ENCODE measurements at regions not wholly inside any gene's neighbourhood (a gene's known extent, or its start where the extent isn't known, plus 50 kb on each side); places are given as distances from the start of the nearest gene placed in this dataset.

GRCh38 chr14:95425369-95426115, 90.9 kb downstream of the SYNE3 start:
- H3K4me1 ChIP-seq (ENCODE audit: insufficient read depth, low read length), result no peaks in the 10 kb centered on the region
- H3K27ac ChIP-seq (ENCODE audit: low read depth, low read length), result no peak overlapping the region
- H3K27me3 ChIP-seq (ENCODE audit: control insufficient read depth in 1 of 2, insufficient read depth in 2 of 2, low read length in 2 of 2), result no peaks in the 10 kb centered on the region
- H3K4me3 ChIP-seq (ENCODE audit: low read depth in 1 of 2, low read length in 2 of 2), result no peak overlapping the region
- no peak overlapping the region for H3K9ac ChIP-seq (ENCODE audit: low read length)
- no peaks in the 10 kb centered on the region for H3K9me3 ChIP-seq (ENCODE audit: low read length)
- no peaks in the 10 kb centered on the region for H3K36me3 ChIP-seq (ENCODE audit: insufficient read depth, low read length)

- Histone ChIP-seq H3K9me3 (ENCODE audit: low read length) (no peaks in the 10 kb centered on the region), H3K4me1 (ENCODE audit: insufficient read depth, low read length) (no peaks in the 10 kb centered on the region), H3K36me3 (ENCODE audit: insufficient read depth, low read length) (peaks cover 10% of the 10 kb centered on the region), H3K27ac (ENCODE audit: low read depth, low read length) (no peak overlapping the region), H3K9ac (ENCODE audit: low read length) (no peak overlapping the region), H3K27me3 (ENCODE audit: control insufficient read depth in 1 of 2, insufficient read depth in 2 of 2, low read length in 2 of 2) (no peaks in the 10 kb centered on the region), H3K4me3 (ENCODE audit: low read depth in 1 of 2, low read length in 2 of 2) (no peak overlapping the region)
Observed at GRCh38 chr14:95424529-95424928, 91.9 kb downstream of the SYNE3 start.

GRCh38 chr14:95421741-95422140, 94.7 kb downstream of the SYNE3 start:
- H3K4me1 ChIP-seq (ENCODE audit: insufficient read depth, low read length), result no peaks in the 10 kb centered on the region
- peaks cover 14% of the 10 kb centered on the region for H3K36me3 ChIP-seq (ENCODE audit: insufficient read depth, low read length)
- no peaks in the 10 kb centered on the region for H3K9me3 ChIP-seq (ENCODE audit: low read length)
- H3K4me3 ChIP-seq (ENCODE audit: low read depth in 1 of 2, low read length in 2 of 2), result no peak overlapping the region
- no peaks in the 10 kb centered on the region for H3K27me3 ChIP-seq (ENCODE audit: control insufficient read depth in 1 of 2, insufficient read depth in 2 of 2, low read length in 2 of 2)
- no peak overlapping the region for H3K27ac ChIP-seq (ENCODE audit: low read depth, low read length)
- H3K9ac ChIP-seq (ENCODE audit: low read length), result no peak overlapping the region

- Histone ChIP-seq H3K36me3 (ENCODE audit: insufficient read depth, low read length) (peaks cover 22% of the 10 kb centered on the region), H3K9me3 (ENCODE audit: low read length) (no peaks in the 10 kb centered on the region), H3K4me1 (ENCODE audit: insufficient read depth, low read length) (no peaks in the 10 kb centered on the region), H3K27ac (ENCODE audit: low read depth, low read length) (no peak overlapping the region), H3K4me3 (ENCODE audit: low read depth in 1 of 2, low read length in 2 of 2) (no peak overlapping the region), H3K27me3 (ENCODE audit: control insufficient read depth in 1 of 2, insufficient read depth in 2 of 2, low read length in 2 of 2) (no peaks in the 10 kb centered on the region), H3K9ac (ENCODE audit: low read length) (no peak overlapping the region)
Observed at GRCh38 chr14:95420060-95420459, 96.4 kb downstream of the SYNE3 start.

GRCh38 chr14:95419569-95419968, 96.9 kb downstream of the SYNE3 start:
- peaks cover 22% of the 10 kb centered on the region for H3K36me3 ChIP-seq (ENCODE audit: insufficient read depth, low read length)
- H3K27ac ChIP-seq (ENCODE audit: low read depth, low read length), result no peak overlapping the region
- no peaks in the 10 kb centered on the region for H3K9me3 ChIP-seq (ENCODE audit: low read length)
- H3K9ac ChIP-seq (ENCODE audit: low read length), result no peak overlapping the region
- H3K27me3 ChIP-seq (ENCODE audit: control insufficient read depth in 1 of 2, insufficient read depth in 2 of 2, low read length in 2 of 2), result no peaks in the 10 kb centered on the region
- H3K4me3 ChIP-seq (ENCODE audit: low read depth in 1 of 2, low read length in 2 of 2), result no peak overlapping the region
- H3K4me1 ChIP-seq (ENCODE audit: insufficient read depth, low read length), result no peaks in the 10 kb centered on the region

GRCh38 chr14:95418858-95419257, 97.6 kb downstream of the SYNE3 start:
- no peaks in the 10 kb centered on the region for H3K4me1 ChIP-seq (ENCODE audit: insufficient read depth, low read length)
- H3K27me3 ChIP-seq (ENCODE audit: control insufficient read depth in 1 of 2, insufficient read depth in 2 of 2, low read length in 2 of 2), result no peaks in the 10 kb centered on the region
- peaks cover 22% of the 10 kb centered on the region for H3K36me3 ChIP-seq (ENCODE audit: insufficient read depth, low read length)
- H3K4me3 ChIP-seq (ENCODE audit: low read depth in 1 of 2, low read length in 2 of 2), result no peak overlapping the region
- H3K27ac ChIP-seq (ENCODE audit: low read depth, low read length), result no peak overlapping the region
- no peaks in the 10 kb centered on the region for H3K9me3 ChIP-seq (ENCODE audit: low read length)
- no peak overlapping the region for H3K9ac ChIP-seq (ENCODE audit: low read length)

- Histone ChIP-seq H3K9ac (ENCODE audit: low read length) (no peak overlapping the region), H3K9me3 (ENCODE audit: low read length) (no peaks in the 10 kb centered on the region), H3K36me3 (ENCODE audit: insufficient read depth, low read length) (peaks cover 22% of the 10 kb centered on the region), H3K27me3 (ENCODE audit: control insufficient read depth in 1 of 2, insufficient read depth in 2 of 2, low read length in 2 of 2) (no peaks in the 10 kb centered on the region), H3K4me1 (ENCODE audit: insufficient read depth, low read length) (no peaks in the 10 kb centered on the region), H3K27ac (ENCODE audit: low read depth, low read length) (no peak overlapping the region), H3K4me3 (ENCODE audit: low read depth in 1 of 2, low read length in 2 of 2) (no peak overlapping the region)
Observed at GRCh38 chr14:95417492-95417891, 97.8 kb upstream of the CLMN start.

GRCh38 chr14:95415993-95416392, 96.3 kb upstream of the CLMN start:
- peaks cover 22% of the 10 kb centered on the region for H3K36me3 ChIP-seq (ENCODE audit: insufficient read depth, low read length)
- H3K9me3 ChIP-seq (ENCODE audit: low read length), result no peaks in the 10 kb centered on the region
- H3K4me1 ChIP-seq (ENCODE audit: insufficient read depth, low read length), result no peaks in the 10 kb centered on the region
- H3K27ac ChIP-seq (ENCODE audit: low read depth, low read length), result no peak overlapping the region
- H3K9ac ChIP-seq (ENCODE audit: low read length), result no peak overlapping the region
- H3K27me3 ChIP-seq (ENCODE audit: control insufficient read depth in 1 of 2, insufficient read depth in 2 of 2, low read length in 2 of 2), result no peaks in the 10 kb centered on the region
- no peak overlapping the region for H3K4me3 ChIP-seq (ENCODE audit: low read depth in 1 of 2, low read length in 2 of 2)

GRCh38 chr14:95413289-95414215, 93.8 kb upstream of the CLMN start:
- no peaks in the 10 kb centered on the region for H3K27me3 ChIP-seq (ENCODE audit: control insufficient read depth in 1 of 2, insufficient read depth in 2 of 2, low read length in 2 of 2)
- H3K36me3 ChIP-seq (ENCODE audit: insufficient read depth, low read length), result peaks cover 12% of the 10 kb centered on the region
- H3K27ac ChIP-seq (ENCODE audit: low read depth, low read length), result no peak overlapping the region
- H3K9ac ChIP-seq (ENCODE audit: low read length), result no peak overlapping the region
- H3K4me3 ChIP-seq (ENCODE audit: low read depth in 1 of 2, low read length in 2 of 2), result no peak overlapping the region
- H3K4me1 ChIP-seq (ENCODE audit: insufficient read depth, low read length), result peaks cover 11% of the 10 kb centered on the region
- no peaks in the 10 kb centered on the region for H3K9me3 ChIP-seq (ENCODE audit: low read length)

GRCh38 chr14:95410838-95411237, 91.1 kb upstream of the CLMN start:
- H3K27ac ChIP-seq (ENCODE audit: low read depth, low read length), result no peak overlapping the region

GRCh38 chr14:95409477-95410272, 90.0 kb upstream of the CLMN start:
- Histone ChIP-seq H3K4me3 (ENCODE audit: low read depth in 1 of 2, low read length in 2 of 2) (no peak overlapping the region), H3K27me3 (ENCODE audit: control insufficient read depth in 1 of 2, insufficient read depth in 2 of 2, low read length in 2 of 2) (no peaks in the 10 kb centered on the region), H3K27ac (ENCODE audit: low read depth, low read length) (no peak overlapping the region), H3K9ac (ENCODE audit: low read length) (no peak overlapping the region), H3K36me3 (ENCODE audit: insufficient read depth, low read length) (no peaks in the 10 kb centered on the region), H3K4me1 (ENCODE audit: insufficient read depth, low read length) (peaks cover 23% of the 10 kb centered on the region), H3K9me3 (ENCODE audit: low read length) (no peaks in the 10 kb centered on the region)

More at GRCh38 chr14:95410838-95411237, 91.1 kb upstream of the CLMN start:
- Histone ChIP-seq H3K36me3 (ENCODE audit: insufficient read depth, low read length) (no peaks in the 10 kb centered on the region), H3K9ac (ENCODE audit: low read length) (no peak overlapping the region), H3K4me1 (ENCODE audit: insufficient read depth, low read length) (peaks cover 16% of the 10 kb centered on the region), H3K4me3 (ENCODE audit: low read depth in 1 of 2, low read length in 2 of 2) (no peak overlapping the region), H3K27me3 (ENCODE audit: control insufficient read depth in 1 of 2, insufficient read depth in 2 of 2, low read length in 2 of 2) (no peaks in the 10 kb centered on the region), H3K9me3 (ENCODE audit: low read length) (no peaks in the 10 kb centered on the region)
